Kidney (tissue), 13 donors: ENCODE measurements at regions not wholly inside any gene's neighbourhood (a gene's known extent, or its start where the extent isn't known, plus 50 kb on each side); places are given as distances from the start of the nearest gene placed in this dataset.

Source experiments
- DNase-seq, 5 donors: peaks; one replicate each; pipeline ENCODE4 v3.0.0-alpha.2; 2013 to 2020
- FAIRE-seq: peaks from 2 replicates; lab custom pipeline; 2012; peaks lifted over from hg19 to GRCh38; lab: Jason Lieb, UNC
- H3K27ac ChIP-seq, 2 donors: one replicate each; pipeline ENCODE4 v1.7.0; 2013; ENCODE audit warnings: low read depth in 2 of 2, low read length in 2 of 2, inconsistent platforms in 1 of 2
- H3K27me3 ChIP-seq: one replicate; pipeline ENCODE4 v1.7.1; 2013; ENCODE audit warnings: low read length, inconsistent platforms; ENCODE audit not compliant: control insufficient read depth, insufficient read depth
- H3K36me3 ChIP-seq, 3 donors: one replicate each; pipeline versions ENCODE4 v1.7.0 to v1.7.1; 2013; ENCODE audit warnings: low read length in 3 of 3, control low read depth in 1 of 3, inconsistent platforms in 1 of 3; ENCODE audit not compliant: insufficient read depth in 3 of 3, control insufficient read depth in 2 of 3
- H3K4me1 ChIP-seq, 3 donors: one replicate each; pipeline versions ENCODE4 v1.7.0 to v1.7.1; 2013; ENCODE audit warnings: low read length in 3 of 3, inconsistent platforms in 1 of 3, low read depth in 1 of 3; ENCODE audit not compliant: control insufficient read depth in 2 of 3, insufficient read depth in 2 of 3
- H3K4me3 ChIP-seq, 3 donors: one replicate each; pipeline versions ENCODE4 v1.7.0 to v1.8.1; 2013; ENCODE audit warnings: low read length in 3 of 3, control low read depth in 1 of 3, inconsistent platforms in 1 of 3
- H3K9ac ChIP-seq, 3 donors: one replicate each; pipeline versions ENCODE4 v1.7.0 to v1.7.1; 2013; ENCODE audit warnings: low read length in 3 of 3, control low read depth in 1 of 3, inconsistent platforms in 1 of 3
- H3K9me3 ChIP-seq, 3 donors: one replicate each; pipeline versions ENCODE4 v1.7.0 to v1.7.1; 2013; ENCODE audit warnings: low read length in 3 of 3, control low read depth in 1 of 3, inconsistent platforms in 1 of 3; ENCODE audit not compliant: control insufficient read depth in 2 of 3, insufficient read depth in 1 of 3
- CTCF ChIP-seq: IDR thresholded peaks from 3 replicates; pipeline ENCODE4 v1.5.1; 2012; ENCODE audit warnings: mild to moderate bottlenecking, moderate library complexity, borderline replicate concordance; ENCODE audit not compliant: insufficient read depth; ENCODE audit errors: extremely low read depth
- intact Hi-C: fragments of 100-400 bp; cut with DNase I; formaldehyde crosslinking; loops from one replicate; pipeline ENCODE4 v1.11.1; 2022
- donor health status: control.
- donor health status: control.
- donor health status: control.
- donor health status: control.
- donor health status: control.
- donor health status: DM: yes; HTN: yes; CAD: no.
- donor health status: Normal renal cell carcinoma (clear cell type).

- intact Hi-C loops: no loop called here
- Histone ChIP-seq H3K27me3 (no peaks in the 10 kb centered on the region), H3K9me3 (no peaks in the 10 kb centered on the region), H3K27ac (no peak overlapping the region), H3K4me1 (no peaks in the 10 kb centered on the region), H3K9ac (no peak overlapping the region), H3K4me3 (no peak overlapping the region), H3K36me3 (no peaks in the 10 kb centered on the region)
- TF ChIP-seq CTCF: no peak
- DNase-seq (no peak), FAIRE-seq (no peak)
Observed at GRCh38 chr7:95668504-95669018, 72.2 kb upstream of the PDK4 start.

- H3K27me3 ChIP-seq: no peaks in the 10 kb centered on the region
- H3K9me3 ChIP-seq: peaks cover 0 to 3% (median 0%) of the 10 kb centered on the region in 3 donors
- no peak overlapping the region for H3K27ac ChIP-seq
- no peak overlapping the region for H3K9ac ChIP-seq
- no peak for DNase-seq
- FAIRE-seq: no peak
- no peak overlapping the region for H3K4me3 ChIP-seq
- no peak for TF ChIP-seq CTCF
- H3K36me3 ChIP-seq: no peaks in the 10 kb centered on the region
- no peaks in the 10 kb centered on the region for H3K4me1 ChIP-seq
- intact Hi-C loops: no loop called here
Observed at GRCh38 chr7:95662987-95663386, 66.7 kb upstream of the PDK4 start.

GRCh38 chr7:95660023-95660434, 63.7 kb upstream of the PDK4 start:
- no peak overlapping the region for H3K4me3 ChIP-seq
- H3K4me1 ChIP-seq: no peaks in the 10 kb centered on the region
- FAIRE-seq: no peak
- no peak for DNase-seq
- peaks cover 0 to 3% (median 0%) of the 10 kb centered on the region in 3 donors for H3K9me3 ChIP-seq
- H3K27ac ChIP-seq: no peak overlapping the region
- no peak for TF ChIP-seq CTCF
- no peaks in the 10 kb centered on the region for H3K27me3 ChIP-seq
- H3K36me3 ChIP-seq: no peaks in the 10 kb centered on the region
- no peak overlapping the region for H3K9ac ChIP-seq
- intact Hi-C loops: no loop called here

GRCh38 chr7:95658676-95659075, 62.4 kb upstream of the PDK4 start:
- DNase-seq: no peak

More at GRCh38 chr7:95658676-95659075, 62.4 kb upstream of the PDK4 start:
- Histone ChIP-seq H3K9ac (no peak overlapping the region), H3K36me3 (no peaks in the 10 kb centered on the region), H3K9me3 (peaks cover 0 to 3% (median 0%) of the 10 kb centered on the region in 3 donors), H3K4me3 (no peak overlapping the region), H3K27me3 (no peaks in the 10 kb centered on the region), H3K27ac (no peak overlapping the region), H3K4me1 (no peaks in the 10 kb centered on the region)
- FAIRE-seq: no peak
- TF ChIP-seq CTCF: no peak
- intact Hi-C loops: no loop called here
